IMR-90 (cell line): ENCODE measurements at regions not wholly inside any gene's neighbourhood (a gene's known extent, or its start where the extent isn't known, plus 50 kb on each side); places are given as distances from the start of the nearest gene placed in this dataset.

Experiments
- ATAC-seq: fragments of 200-7000 bp; cut with Tn5 transposase; 2 replicates; pipeline ENCODE4 v1.9.1; 2020; ENCODE audit warnings: low read depth, mild to moderate bottlenecking, moderate library complexity
- BruUV-seq: library from RNA; stranded (reverse); fragments of 400-500 nt; replicated peaks from 2 replicates; lab custom pipeline; 2021; lab: Mats Ljungman, UMichigan
- CTCF ChIA-PET: fragments of 300-600 bp; formaldehyde crosslinking; extraction: SDS; loops from one replicate; lab custom pipeline; 2021; ENCODE audit warnings: antibody characterized with exemption; lab: Yijun Ruan, JAX
- POLR2A ChIA-PET: fragments of 300-600 bp; sonication (Branson Sonifier 250); formaldehyde crosslinking; loops from one replicate; lab custom pipeline; 2022; ENCODE audit warnings: antibody characterized with exemption; ENCODE audit not compliant: unreplicated experiment; lab: Charles Lee
- DNase-seq: peaks from one replicate; pipeline ENCODE4 v3.0.0; 2013
- H2AFZ ChIP-seq: replicated peaks from 2 replicates; pipeline ENCODE3; 2013; ENCODE audit warnings: low read length, mild to moderate bottlenecking; ENCODE audit not compliant: poor library complexity
- H2AK5ac ChIP-seq: 2 replicates; pipeline ENCODE4 v1.6.1; 2013; ENCODE audit warnings: low read depth, low read length, inconsistent platforms
- H2AK9ac ChIP-seq: replicated peaks from 2 replicates; pipeline ENCODE3; 2013; ENCODE audit warnings: mild to moderate bottlenecking, low read depth, low read length, moderate library complexity; ENCODE audit not compliant: poor library complexity
- H2BK120ac ChIP-seq: 2 replicates; pipeline ENCODE4 v1.6.1; 2013; ENCODE audit warnings: low read depth, low read length, inconsistent platforms
- H2BK15ac ChIP-seq: 3 replicates; pipeline ENCODE4 v1.6.1; 2013; ENCODE audit warnings: low read depth, low read length, inconsistent platforms
- H2BK20ac ChIP-seq: 2 replicates; pipeline ENCODE4 v1.6.1; 2013; ENCODE audit warnings: low read depth, mild to moderate bottlenecking, inconsistent platforms, low read length, moderate library complexity
- H2BK5ac ChIP-seq: 2 replicates; pipeline ENCODE4 v1.6.1; 2013; ENCODE audit warnings: mild to moderate bottlenecking, low read depth, low read length, inconsistent platforms; ENCODE audit not compliant: poor library complexity, severe bottlenecking
- H3K14ac ChIP-seq: replicated peaks from 2 replicates; pipeline ENCODE4 v1.6.1; 2013; ENCODE audit warnings: low read depth, low read length, inconsistent platforms
- H3K18ac ChIP-seq: 2 replicates; pipeline ENCODE4 v1.6.1; 2013; ENCODE audit warnings: low read depth, low read length, control low read depth
- H3K23ac ChIP-seq: 2 replicates; pipeline ENCODE4 v1.6.1; 2013; ENCODE audit warnings: low read depth, low read length, inconsistent platforms
- H3K27ac ChIP-seq: 2 replicates; pipeline ENCODE4 v1.5.1; 2013; ENCODE audit warnings: mild to moderate bottlenecking, control low read depth, low read length; ENCODE audit not compliant: insufficient read depth
- H3K27me3 ChIP-seq: 2 replicates; pipeline ENCODE4 v1.6.1; 2013; ENCODE audit warnings: low read length; ENCODE audit not compliant: control insufficient read depth, insufficient read depth
- H3K36me3 ChIP-seq: 2 replicates; pipeline ENCODE4 v1.6.1; 2013; ENCODE audit warnings: low read length, mixed read lengths; ENCODE audit not compliant: control insufficient read depth, insufficient read depth
- H3K4ac ChIP-seq: 2 replicates; pipeline ENCODE4 v1.6.1; 2013; ENCODE audit warnings: low read depth, low read length, inconsistent platforms
- H3K4me1 ChIP-seq: 2 replicates; pipeline ENCODE4 v1.6.1; 2013; ENCODE audit warnings: low read length, mixed read lengths; ENCODE audit not compliant: control insufficient read depth, insufficient read depth
- H3K4me2 ChIP-seq: 2 replicates; pipeline ENCODE4 v1.6.1; 2013; ENCODE audit warnings: low read depth, mild to moderate bottlenecking, control low read depth, low read length, moderate library complexity
- H3K4me3 ChIP-seq: 2 replicates; pipeline ENCODE4 v1.5.1; 2013; ENCODE audit warnings: low read depth, mild to moderate bottlenecking, control low read depth, low read length, moderate library complexity; ENCODE audit not compliant: insufficient read depth
- H3K56ac ChIP-seq: 2 replicates; pipeline ENCODE4 v1.6.1; 2013; ENCODE audit warnings: low read length, inconsistent platforms; ENCODE audit not compliant: insufficient read depth; ENCODE audit errors: extremely low read depth
- H3K79me1 ChIP-seq, 2 experiments: 2 replicates each; pipeline ENCODE4 v1.6.1; 2013; ENCODE audit warnings: low read length in 2 of 2, inconsistent platforms in 1 of 2, low read depth in 1 of 2
- H3K9ac ChIP-seq: 2 replicates; pipeline ENCODE4 v1.6.1; 2013; ENCODE audit warnings: low read depth, low read length, control low read depth
- H3K9me1 ChIP-seq: 2 replicates; pipeline ENCODE4 v1.6.1; 2013; ENCODE audit warnings: low read length, inconsistent platforms; ENCODE audit not compliant: insufficient read depth
- H3K9me3 ChIP-seq: 2 replicates; pipeline ENCODE4 v1.6.1; 2013; ENCODE audit warnings: low read length; ENCODE audit not compliant: control insufficient read depth, insufficient read depth
- H4K20me1 ChIP-seq: 2 replicates; pipeline ENCODE4 v1.6.1; 2013; ENCODE audit warnings: low read length, inconsistent platforms; ENCODE audit not compliant: insufficient read depth
- H4K5ac ChIP-seq: 2 replicates; pipeline ENCODE4 v1.6.1; 2013; ENCODE audit warnings: mild to moderate bottlenecking, low read depth, low read length, control low read depth
- H4K8ac ChIP-seq, 2 experiments: 2 replicates each; pipeline ENCODE4 v1.6.1; 2013; ENCODE audit warnings: low read depth in 2 of 2, low read length in 2 of 2, control low read depth in 1 of 2, inconsistent platforms in 1 of 2
- H4K91ac ChIP-seq: 2 replicates; pipeline ENCODE4 v1.6.1; 2013; ENCODE audit warnings: low read depth, low read length, inconsistent platforms; ENCODE audit not compliant: insufficient read depth
- BHLHE40 ChIP-seq: fragments of 150-350 bp; IDR thresholded peaks from 2 replicates; pipeline ENCODE4 v1.6.1; 2016; ENCODE audit warnings: mild to moderate bottlenecking, low read depth, low read length
- CEBPB ChIP-seq: IDR thresholded peaks from 2 replicates; pipeline ENCODE4 v1.6.1; 2012; ENCODE audit warnings: low read depth, low read length, improper control_type of control experiment
- CHD1 ChIP-seq: IDR thresholded peaks from 2 replicates; pipeline ENCODE4 v1.6.1; 2012; ENCODE audit warnings: low read depth, low read length, improper control_type of control experiment
- CTCF ChIP-seq: conservative IDR thresholded peaks from 2 replicates; pipeline ENCODE4 v1.5.1; 2012; ENCODE audit warnings: mild to moderate bottlenecking, low read depth, low read length, improper control_type of control experiment
- ELK1 ChIP-seq: fragments of 150-350 bp; IDR thresholded peaks from 2 replicates; pipeline ENCODE4 v1.6.1; 2016; ENCODE audit warnings: low read depth, mild to moderate bottlenecking, low read length, moderate library complexity, borderline replicate concordance
- FOS ChIP-seq: fragments of 150-350 bp; IDR thresholded peaks from 2 replicates; pipeline ENCODE4 v1.6.1; 2016; ENCODE audit warnings: low read depth, low read length
- MAFK ChIP-seq: IDR thresholded peaks from 2 replicates; pipeline ENCODE4 v1.6.1; 2012; ENCODE audit warnings: low read depth, low read length, improper control_type of control experiment
- MAZ ChIP-seq: IDR thresholded peaks from 2 replicates; pipeline ENCODE4 v1.6.1; 2012; ENCODE audit warnings: low read depth, mild to moderate bottlenecking, low read length, improper control_type of control experiment, moderate library complexity, borderline replicate concordance
- MXI1 ChIP-seq: IDR thresholded peaks from 2 replicates; pipeline ENCODE4 v1.6.1; 2012; ENCODE audit warnings: low read depth, mild to moderate bottlenecking, low read length, moderate library complexity, borderline replicate concordance
- RCOR1 ChIP-seq: IDR thresholded peaks from 2 replicates; pipeline ENCODE4 v1.6.1; 2012; ENCODE audit warnings: mild to moderate bottlenecking, low read length, improper control_type of control experiment; ENCODE audit not compliant: insufficient replicate concordance
- SMC3 ChIP-seq: fragments of 150-350 bp; IDR thresholded peaks from 2 replicates; pipeline ENCODE4 v1.6.1; 2016; ENCODE audit warnings: low read depth, mild to moderate bottlenecking, antibody characterized with exemption, low read length, moderate library complexity
- USF2 ChIP-seq: fragments of 150-350 bp; IDR thresholded peaks from 2 replicates; pipeline ENCODE4 v1.6.1; 2017; ENCODE audit warnings: mild to moderate bottlenecking, antibody characterized with exemption, low read length, low read depth
- WGBS, 2 experiments: methylation state at CpG; one replicate each; pipeline versions ENCODE4 v1.1.5 to v1.1.7; 2013; ENCODE audit warnings: missing lambda C conversion rate in 2 of 2; ENCODE audit not compliant: insufficient read length in 1 of 2; ENCODE audit errors: extremely low coverage in 2 of 2; 5-methylcytosine and 5-hydroxymethylcytosine counted together
- dilution Hi-C: fragments of 300-500 bp; cut with HindIII; formaldehyde crosslinking; loops from one replicate; pipeline ENCODE4 v1.14.3; 2018; ENCODE audit warnings: low sequenced_read_pairs; ENCODE audit not compliant: unreplicated experiment
- in situ Hi-C: fragments of 300-500 bp; cut with MboI; formaldehyde crosslinking; loops from 3 replicates; pipeline ENCODE4 v1.14.3; 2019; ENCODE audit warnings: low sequenced_read_pairs, inconsistent platforms, mixed read lengths
- intact Hi-C: fragments of 100-400 bp; cut with micrococcal nuclease; formaldehyde crosslinking; loops from 2 replicates; pipeline ENCODE4 v1.10.0; 2022

- no TSS peak for BruUV-seq
- Histone ChIP-seq H3K79me1 (no peaks in the 10 kb centered on the region), H2BK5ac (no peak overlapping the region), H2BK15ac (no peak overlapping the region), H3K4me2 (no peak overlapping the region), H3K9me1 (no peaks in the 10 kb centered on the region), H4K8ac (no peak overlapping the region), H2BK20ac (no peak overlapping the region), H2AK9ac (no peak overlapping the region), H3K4me1 (no peaks in the 10 kb centered on the region), H3K4ac (no peak overlapping the region), H3K27ac (no peak overlapping the region), H4K5ac (no peak overlapping the region), H3K36me3 (no peaks in the 10 kb centered on the region), H3K23ac (no peak overlapping the region), H2AFZ (no peak overlapping the region), H3K9me3 (peaks cover 3% of the 10 kb centered on the region), H3K27me3 (no peaks in the 10 kb centered on the region), H3K14ac (no peak overlapping the region), H3K9ac (no peak overlapping the region), H2BK120ac (no peak overlapping the region), H3K4me3 (no peak overlapping the region), H4K91ac (no peak overlapping the region), H4K20me1 (no peaks in the 10 kb centered on the region), H3K18ac (no peak overlapping the region), H3K56ac (no peak overlapping the region), H2AK5ac (no peak overlapping the region)
- DNase-seq (no peak), ATAC-seq (no peak)
- ChIA-PET CTCF (no interaction called here), POLR2A (no interaction called here)
- dilution Hi-C loops: no loop called here
- WGBS, 2 experiments: 33% methylated on average over 1 of the region's 5 CpGs; no CpG with 5 or more reads in 1 of the 2 experiments
- TF ChIP-seq USF2 (no peak), RCOR1 (no peak), MAFK (no peak), MXI1 (no peak), CEBPB (no peak), BHLHE40 (no peak), CHD1 (no peak), FOS (no peak), SMC3 (no peak), ELK1 (no peak), CTCF (no peak), MAZ (no peak)
- in situ Hi-C loops: no loop called here
- intact Hi-C loops: no loop called here
These were observed 187.0 kb upstream of the ROBO1 start for GRCh38 chr3:79954756-79955155.
